HCT116 (cell line): ENCODE measurements at regions not wholly inside any gene's neighbourhood (a gene's known extent, or its start where the extent isn't known, plus 50 kb on each side); places are given as distances from the start of the nearest gene placed in this dataset.

Experiments
- ATAC-seq: fragments of 200-7000 bp; cut with Tn5 transposase; 2 replicates; pipeline ENCODE4 v1.9.1; 2020; ENCODE audit warnings: mild to moderate bottlenecking, moderate library complexity
- BruUV-seq: library from RNA; stranded (reverse); fragments of 400-500 nt; replicated peaks from 2 replicates; lab custom pipeline; 2021; lab: Mats Ljungman, UMichigan
- CTCF ChIA-PET: fragments of 300-600 bp; sonication (Branson Sonifier 250); formaldehyde crosslinking; loops from one replicate; lab custom pipeline; 2021; ENCODE audit warnings: antibody characterized with exemption; lab: Charles Lee
- POLR2A ChIA-PET: fragments of 300-600, 350-600 bp; sonication (Branson Sonifier 250); formaldehyde crosslinking; loops from one replicate; lab custom pipeline; 2021; ENCODE audit warnings: antibody characterized with exemption; lab: Charles Lee
- RAD21 ChIA-PET, 2 experiments: fragments of 300-600 bp; sonication (Branson Sonifier 250); formaldehyde crosslinking; loops; one replicate each; lab custom pipeline; 2023; ENCODE audit warnings: low total read pairs in 2 of 2; ENCODE audit not compliant: uncharacterized antibody in 2 of 2, unreplicated experiment in 2 of 2, low non-redundant PET in 1 of 2; lab: Charles Lee
- DNase-seq: peaks from one replicate; pipeline ENCODE4 v3.0.0-alpha.2; 2010; ENCODE audit warnings: low read depth, low spot score
- H2AFZ ChIP-seq: fragments of 200-600 bp; shearing (Covaris generic), sonication (generic); 2 replicates; pipeline ENCODE4 v1.6.1; 2017; ENCODE audit warnings: low read depth, mixed run types, mixed read lengths, antibody characterized with exemption, low read length; ENCODE audit not compliant: poor library complexity, severe bottlenecking
- H3K27ac ChIP-seq: 2 replicates; pipeline ENCODE4 v1.5.1; 2012; ENCODE audit warnings: low read depth, low read length
- H3K27me3 ChIP-seq: fragments of 200-600 bp; sonication (generic); 2 replicates; pipeline ENCODE4 v1.6.1; 2016; ENCODE audit warnings: mixed run types, low read length, mixed read lengths; ENCODE audit not compliant: insufficient read depth
- H3K36me3 ChIP-seq, 2 experiments: fragments of 200-500 bp in 1 of 2; fragments of 200-600 bp in 1 of 2; sonication (Bioruptor generic) in 1 of 2; sonication (generic) in 1 of 2; 2 replicates each; pipeline versions ENCODE4 v1.5.1 to v1.6.1; 2014 to 2016; ENCODE audit warnings: low read length in 2 of 2, inconsistent platforms in 1 of 2, mixed read lengths in 1 of 2, mixed run types in 1 of 2; ENCODE audit not compliant: insufficient read depth in 2 of 2, control insufficient read depth in 1 of 2
- H3K4me1 ChIP-seq, 2 experiments: fragments of 200-600 bp in 1 of 2; sonication (generic) in 1 of 2; 2 replicates each; pipeline versions ENCODE4 v1.5.1 to v1.6.1; 2012 to 2017; ENCODE audit warnings: low read length in 2 of 2, inconsistent platforms in 1 of 2, mild to moderate bottlenecking in 1 of 2, mixed read lengths in 1 of 2, mixed run types in 1 of 2, moderate library complexity in 1 of 2; ENCODE audit not compliant: insufficient read depth in 2 of 2, control insufficient read depth in 1 of 2
- H3K4me2 ChIP-seq: fragments of 200-600 bp; sonication (generic); 2 replicates; pipeline ENCODE4 v1.6.1; 2017; ENCODE audit warnings: mixed run types, low read length, mixed read lengths
- H3K4me3 ChIP-seq, 2 experiments: fragments of 200-600 bp in 1 of 2; sonication (generic) in 1 of 2; replicated peaks in 1 of 2; 2 replicates each; pipeline ENCODE4 v1.5.1; 2011 to 2016; ENCODE audit warnings: low read length in 2 of 2, control low read depth in 1 of 2, low read depth in 1 of 2, mild to moderate bottlenecking in 1 of 2, mixed read lengths in 1 of 2, mixed run types in 1 of 2
- H3K79me2 ChIP-seq: fragments of 200-600 bp; sonication (generic); 2 replicates; pipeline ENCODE4 v1.6.1; 2017; ENCODE audit warnings: mild to moderate bottlenecking, mixed run types, low read length, moderate library complexity, mixed read lengths; ENCODE audit not compliant: insufficient read depth
- H3K9ac ChIP-seq: fragments of 200-600 bp; sonication (generic); 2 replicates; pipeline ENCODE4 v1.6.1; 2016; ENCODE audit warnings: low read length, mixed read lengths
- H3K9me2 ChIP-seq: fragments of 200-600 bp; sonication (generic), shearing (Covaris generic); 2 replicates; pipeline ENCODE4 v1.6.1; 2017; ENCODE audit warnings: mixed run types, mild to moderate bottlenecking, moderate library complexity; ENCODE audit not compliant: insufficient read depth
- H3K9me3 ChIP-seq, 2 experiments: fragments of 200-500 bp in 1 of 2; fragments of 200-600 bp in 1 of 2; sonication (Bioruptor generic) in 1 of 2; sonication (generic) in 1 of 2; 2 replicates each; pipeline ENCODE4 v1.6.1; 2014 to 2017; ENCODE audit warnings: low read length in 2 of 2, mixed read lengths in 2 of 2, inconsistent platforms in 1 of 2, low read depth in 1 of 2, mild to moderate bottlenecking in 1 of 2, mixed run types in 1 of 2, moderate library complexity in 1 of 2; ENCODE audit not compliant: control insufficient read depth in 1 of 2, insufficient read depth in 1 of 2
- H4K20me1 ChIP-seq: fragments of 200-600 bp; sonication (generic), shearing (Covaris generic); 2 replicates; pipeline ENCODE4 v1.6.1; 2017; ENCODE audit warnings: mixed run types, mild to moderate bottlenecking, moderate library complexity; ENCODE audit not compliant: insufficient read depth
- CBX3 ChIP-seq: IDR thresholded peaks from 2 replicates; pipeline ENCODE4 v1.6.1; 2012; ENCODE audit warnings: low read depth
- CEBPB ChIP-seq: IDR thresholded peaks from 2 replicates; pipeline ENCODE4 v1.6.1; 2012; ENCODE audit warnings: low read depth
- EGR1 ChIP-seq: IDR thresholded peaks from 2 replicates; pipeline ENCODE4 v1.6.1; 2012; ENCODE audit warnings: low read depth
- ELF1 ChIP-seq: IDR thresholded peaks from 2 replicates; pipeline ENCODE4 v1.6.1; 2012; ENCODE audit warnings: low read depth, borderline replicate concordance
- EZH2 ChIP-seq: fragments of 200-600 bp; sonication (generic); IDR thresholded peaks from 2 replicates; pipeline ENCODE4 v1.6.1; 2017; ENCODE audit warnings: antibody characterized with exemption, mixed run types
- EZH2phosphoT487 ChIP-seq: fragments of 200-600 bp; IDR thresholded peaks from 2 replicates; pipeline ENCODE4 v1.6.1; 2018; ENCODE audit warnings: antibody characterized with exemption, borderline replicate concordance
- POLR2A ChIP-seq: IDR thresholded peaks from 2 replicates; pipeline ENCODE4 v1.7.0; 2011; ENCODE audit warnings: borderline replicate concordance; ENCODE audit not compliant: insufficient read depth, insufficient read length; ENCODE audit errors: extremely low read depth
- RAD21 ChIP-seq: IDR thresholded peaks from 2 replicates; pipeline ENCODE4 v1.6.1; 2012; ENCODE audit warnings: low read depth, mild to moderate bottlenecking
- SRF ChIP-seq: IDR thresholded peaks from 2 replicates; pipeline ENCODE4 v1.6.1; 2012; ENCODE audit warnings: low read depth
- TCF7L2 ChIP-seq: IDR thresholded peaks from 2 replicates; pipeline ENCODE4 v1.7.0; 2011; ENCODE audit warnings: borderline replicate concordance, inconsistent platforms; ENCODE audit not compliant: insufficient read depth, insufficient read length; ENCODE audit errors: extremely low read depth
- YY1 ChIP-seq: IDR thresholded peaks from 2 replicates; pipeline ENCODE4 v1.6.1; 2011; ENCODE audit warnings: low read length, low read depth, moderate library complexity, mild to moderate bottlenecking; ENCODE audit not compliant: insufficient replicate concordance; ENCODE audit errors: extremely low read depth
- ZFX ChIP-seq: fragments of 450-650 bp; IDR thresholded peaks from 2 replicates; pipeline ENCODE4 v1.6.1; 2017
- ZNF274 ChIP-seq: fragments of 200-500 bp; sonication (Bioruptor generic); IDR thresholded peaks from 2 replicates; pipeline ENCODE4 v1.6.1; 2014; ENCODE audit warnings: mild to moderate bottlenecking, low read depth, low read length, inconsistent platforms
- intact Hi-C: fragments of 100-400 bp; cut with micrococcal nuclease; formaldehyde crosslinking; loops from 2 replicates; pipeline ENCODE4 v1.10.0; 2022
- TF ChIP-seq, protein P1 (sequence below): IDR thresholded peaks from 2 replicates; pipeline ENCODE4 v1.6.1; 2012; ENCODE audit warnings: low read depth
- TF ChIP-seq, protein P2 (sequence below): IDR thresholded peaks from 2 replicates; pipeline ENCODE4 v1.6.1; 2012
- TF ChIP-seq, protein P3 (sequence below): IDR thresholded peaks from 2 replicates; pipeline ENCODE4 v1.6.1; 2011; ENCODE audit warnings: mild to moderate bottlenecking, low read length, moderate library complexity; ENCODE audit not compliant: insufficient replicate concordance; ENCODE audit errors: extremely low read depth

DNA sequence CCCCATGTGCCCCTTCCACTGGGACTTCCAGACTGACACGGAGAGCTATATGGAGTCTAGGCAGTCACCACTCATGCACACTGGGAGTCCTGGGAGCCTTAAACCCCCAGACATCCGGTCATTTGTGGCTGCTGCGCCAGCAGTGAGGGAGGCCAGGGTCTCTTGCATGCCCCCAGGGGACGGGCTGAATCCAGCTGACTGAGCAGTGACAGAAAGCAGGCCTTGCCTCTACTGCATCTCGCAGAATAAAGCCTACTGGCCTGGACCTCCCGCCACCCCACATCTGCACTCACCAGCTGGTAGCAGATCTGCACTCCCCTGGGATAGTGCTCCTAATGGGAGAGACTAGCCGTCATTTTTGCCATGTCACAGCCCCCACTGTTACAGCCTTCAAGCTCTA, 1234.2 kb downstream of the FAM133A start:
- H3K4me2 ChIP-seq = no peak overlapping the region
- no peak overlapping the region for H3K4me3 ChIP-seq
- no peak for ATAC-seq
- no peaks in the 10 kb centered on the region for H4K20me1 ChIP-seq
- POLR2A ChIA-PET = no interaction called here
- no peak for DNase-seq
- no peak overlapping the region for H3K9ac ChIP-seq
- H3K27ac ChIP-seq = no peak overlapping the region
- H2AFZ ChIP-seq = no peak overlapping the region
- H3K79me2 ChIP-seq = no peaks in the 10 kb centered on the region
- no peaks in the 10 kb centered on the region for H3K4me1 ChIP-seq
- RAD21 ChIA-PET = no interaction called here
- TF ChIP-seq CEBPB = no peak
- BruUV-seq = no TSS peak
- H3K9me2 ChIP-seq = no peaks in the 10 kb centered on the region
- CTCF ChIA-PET = no interaction called here
- no peaks in the 10 kb centered on the region for H3K36me3 ChIP-seq
- intact Hi-C loops = no loop called here
- no peaks in the 10 kb centered on the region for H3K27me3 ChIP-seq
- no peaks in the 10 kb centered on the region for H3K9me3 ChIP-seq

DNA sequence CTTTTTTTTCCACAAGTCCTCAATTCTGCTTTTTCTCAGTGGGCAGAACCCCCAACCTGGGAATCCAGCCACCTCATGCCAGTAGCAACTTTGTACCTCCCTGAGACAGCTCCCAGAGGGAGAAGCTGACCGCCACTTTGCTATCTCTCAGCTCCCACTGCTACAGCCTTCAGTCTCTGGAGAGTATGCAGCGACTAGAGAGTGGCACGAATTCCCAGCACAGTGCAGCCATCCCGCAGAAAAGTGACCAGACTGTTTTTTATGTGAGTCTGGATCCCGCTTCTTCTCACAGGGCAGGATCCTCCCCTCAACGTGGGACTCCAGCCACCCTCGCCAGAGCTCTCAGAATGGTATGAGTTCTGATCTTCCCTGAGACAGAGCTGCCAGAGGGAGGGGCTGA, 1234.6 kb downstream of the FAM133A start:
- ChIA-PET RAD21 (no interaction called here), CTCF (no interaction called here), POLR2A (no interaction called here)
- Histone ChIP-seq H3K4me2 (no peak overlapping the region), H3K4me1 (no peaks in the 10 kb centered on the region), H3K79me2 (no peaks in the 10 kb centered on the region), H3K9me3 (no peaks in the 10 kb centered on the region), H3K4me3 (no peak overlapping the region), H4K20me1 (no peaks in the 10 kb centered on the region), H3K9ac (no peak overlapping the region), H3K9me2 (no peaks in the 10 kb centered on the region), H3K27me3 (no peaks in the 10 kb centered on the region), H3K27ac (no peak overlapping the region), H2AFZ (no peak overlapping the region), H3K36me3 (no peaks in the 10 kb centered on the region)
- intact Hi-C loops = no loop called here
- no TSS peak for BruUV-seq
- no peak for ATAC-seq
- DNase-seq = no peak
- TF ChIP-seq SRF (no peak), ELF1 (no peak), ZNF274 (no peak), EZH2 (no peak), EGR1 (no peak), RAD21 (no peak), ZFX (no peak), CEBPB (no peak), EZH2phosphoT487 (no peak), CBX3 (no peak), TCF7L2 (no peak), POLR2A (no peak), YY1 (no peak)
- TF ChIP-seq, protein P1, sequence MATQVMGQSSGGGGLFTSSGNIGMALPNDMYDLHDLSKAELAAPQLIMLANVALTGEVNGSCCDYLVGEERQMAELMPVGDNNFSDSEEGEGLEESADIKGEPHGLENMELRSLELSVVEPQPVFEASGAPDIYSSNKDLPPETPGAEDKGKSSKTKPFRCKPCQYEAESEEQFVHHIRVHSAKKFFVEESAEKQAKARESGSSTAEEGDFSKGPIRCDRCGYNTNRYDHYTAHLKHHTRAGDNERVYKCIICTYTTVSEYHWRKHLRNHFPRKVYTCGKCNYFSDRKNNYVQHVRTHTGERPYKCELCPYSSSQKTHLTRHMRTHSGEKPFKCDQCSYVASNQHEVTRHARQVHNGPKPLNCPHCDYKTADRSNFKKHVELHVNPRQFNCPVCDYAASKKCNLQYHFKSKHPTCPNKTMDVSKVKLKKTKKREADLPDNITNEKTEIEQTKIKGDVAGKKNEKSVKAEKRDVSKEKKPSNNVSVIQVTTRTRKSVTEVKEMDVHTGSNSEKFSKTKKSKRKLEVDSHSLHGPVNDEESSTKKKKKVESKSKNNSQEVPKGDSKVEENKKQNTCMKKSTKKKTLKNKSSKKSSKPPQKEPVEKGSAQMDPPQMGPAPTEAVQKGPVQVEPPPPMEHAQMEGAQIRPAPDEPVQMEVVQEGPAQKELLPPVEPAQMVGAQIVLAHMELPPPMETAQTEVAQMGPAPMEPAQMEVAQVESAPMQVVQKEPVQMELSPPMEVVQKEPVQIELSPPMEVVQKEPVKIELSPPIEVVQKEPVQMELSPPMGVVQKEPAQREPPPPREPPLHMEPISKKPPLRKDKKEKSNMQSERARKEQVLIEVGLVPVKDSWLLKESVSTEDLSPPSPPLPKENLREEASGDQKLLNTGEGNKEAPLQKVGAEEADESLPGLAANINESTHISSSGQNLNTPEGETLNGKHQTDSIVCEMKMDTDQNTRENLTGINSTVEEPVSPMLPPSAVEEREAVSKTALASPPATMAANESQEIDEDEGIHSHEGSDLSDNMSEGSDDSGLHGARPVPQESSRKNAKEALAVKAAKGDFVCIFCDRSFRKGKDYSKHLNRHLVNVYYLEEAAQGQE = no peak
- TF ChIP-seq, protein P2, sequence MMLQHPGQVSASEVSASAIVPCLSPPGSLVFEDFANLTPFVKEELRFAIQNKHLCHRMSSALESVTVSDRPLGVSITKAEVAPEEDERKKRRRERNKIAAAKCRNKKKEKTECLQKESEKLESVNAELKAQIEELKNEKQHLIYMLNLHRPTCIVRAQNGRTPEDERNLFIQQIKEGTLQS = no peak
- TF ChIP-seq, protein P3, sequence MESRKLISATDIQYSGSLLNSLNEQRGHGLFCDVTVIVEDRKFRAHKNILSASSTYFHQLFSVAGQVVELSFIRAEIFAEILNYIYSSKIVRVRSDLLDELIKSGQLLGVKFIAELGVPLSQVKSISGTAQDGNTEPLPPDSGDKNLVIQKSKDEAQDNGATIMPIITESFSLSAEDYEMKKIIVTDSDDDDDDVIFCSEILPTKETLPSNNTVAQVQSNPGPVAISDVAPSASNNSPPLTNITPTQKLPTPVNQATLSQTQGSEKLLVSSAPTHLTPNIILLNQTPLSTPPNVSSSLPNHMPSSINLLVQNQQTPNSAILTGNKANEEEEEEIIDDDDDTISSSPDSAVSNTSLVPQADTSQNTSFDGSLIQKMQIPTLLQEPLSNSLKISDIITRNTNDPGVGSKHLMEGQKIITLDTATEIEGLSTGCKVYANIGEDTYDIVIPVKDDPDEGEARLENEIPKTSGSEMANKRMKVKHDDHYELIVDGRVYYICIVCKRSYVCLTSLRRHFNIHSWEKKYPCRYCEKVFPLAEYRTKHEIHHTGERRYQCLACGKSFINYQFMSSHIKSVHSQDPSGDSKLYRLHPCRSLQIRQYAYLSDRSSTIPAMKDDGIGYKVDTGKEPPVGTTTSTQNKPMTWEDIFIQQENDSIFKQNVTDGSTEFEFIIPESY = no peak
